ENCODE measurements at regions not wholly inside any gene's neighbourhood (a gene's known extent, or its start where the extent isn't known, plus 50 kb on each side); places are given as distances from the start of the nearest gene placed in this dataset.

DNA sequence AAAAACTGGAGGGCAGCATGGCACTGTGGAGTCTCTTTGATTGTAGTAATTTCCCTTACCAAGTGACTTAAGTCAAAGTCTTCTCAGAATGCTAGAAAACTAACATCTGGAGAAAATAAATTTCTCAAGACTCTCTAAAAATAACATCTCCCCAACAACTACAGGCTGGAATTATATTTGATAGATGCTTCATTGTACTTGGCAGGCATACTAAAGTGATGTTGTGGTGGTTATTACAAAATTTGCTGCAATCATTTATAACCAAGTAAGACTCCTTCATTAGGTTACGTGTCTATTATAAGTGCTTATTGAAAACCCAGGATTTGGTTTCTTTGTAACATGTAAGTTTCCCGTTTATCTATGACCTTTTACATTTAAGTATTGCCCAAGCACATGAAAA lies 132.9 kb upstream of the NRIP1 start:
- no peak overlapping the region for H3K14ac ChIP-seq (replicated peaks; ENCODE audit: low read depth, low read length)
- no peak overlapping the region for H3K27ac ChIP-seq (ENCODE audit: insufficient read depth, low read length)
- H4K8ac ChIP-seq (ENCODE audit: low read depth in 2 of 2, low read length in 2 of 2), result no peak overlapping the region
- DNase-seq (no peak), ATAC-seq (ENCODE audit: low read depth) (no peak)
- BruUV-seq (replicated peaks), result no TSS peak
- no peak overlapping the region for H3K4ac ChIP-seq (ENCODE audit: low read depth, low read length)
- no peak overlapping the region for H3K4me2 ChIP-seq (ENCODE audit: low read depth, low read length)
- no peak overlapping the region for H3K56ac ChIP-seq (ENCODE audit: extremely low read depth, insufficient read depth, low read length)
- POLR2A ChIA-PET (ENCODE audit: unreplicated experiment), result no interaction called here
- no peak overlapping the region for H2BK15ac ChIP-seq (ENCODE audit: low read depth, low read length)
- no peaks in the 10 kb centered on the region for H3K79me1 ChIP-seq (ENCODE audit: low read depth in 1 of 2, low read length in 2 of 2)
- H3K9me3 ChIP-seq (ENCODE audit: control insufficient read depth, insufficient read depth, low read length), result no peaks in the 10 kb centered on the region
- H3K36me3 ChIP-seq (ENCODE audit: control insufficient read depth, insufficient read depth, low read length), result no peaks in the 10 kb centered on the region
- H3K9ac ChIP-seq (ENCODE audit: low read depth, low read length), result no peak overlapping the region
- no peak overlapping the region for H4K91ac ChIP-seq (ENCODE audit: insufficient read depth, low read depth, low read length)
- no peak overlapping the region for H3K23ac ChIP-seq (ENCODE audit: low read depth, low read length)
- H3K9me1 ChIP-seq (ENCODE audit: insufficient read depth, low read length), result no peaks in the 10 kb centered on the region
- no peak overlapping the region for H3K4me3 ChIP-seq (ENCODE audit: insufficient read depth, low read depth, low read length)
- H4K20me1 ChIP-seq (ENCODE audit: insufficient read depth, low read length), result no peaks in the 10 kb centered on the region
- H2AK9ac ChIP-seq (replicated peaks; ENCODE audit: low read depth, low read length, poor library complexity), result no peak overlapping the region
- TF ChIP-seq, protein P1, sequence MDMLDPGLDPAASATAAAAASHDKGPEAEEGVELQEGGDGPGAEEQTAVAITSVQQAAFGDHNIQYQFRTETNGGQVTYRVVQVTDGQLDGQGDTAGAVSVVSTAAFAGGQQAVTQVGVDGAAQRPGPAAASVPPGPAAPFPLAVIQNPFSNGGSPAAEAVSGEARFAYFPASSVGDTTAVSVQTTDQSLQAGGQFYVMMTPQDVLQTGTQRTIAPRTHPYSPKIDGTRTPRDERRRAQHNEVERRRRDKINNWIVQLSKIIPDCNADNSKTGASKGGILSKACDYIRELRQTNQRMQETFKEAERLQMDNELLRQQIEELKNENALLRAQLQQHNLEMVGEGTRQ (IDR thresholded peaks at IDR 0.05; ENCODE audit: low read depth, low read length), result no peak
- TF ChIP-seq MAFK (IDR thresholded peaks at IDR 0.05; ENCODE audit: low read depth, low read length), result no peak
- TF ChIP-seq RAD21 (IDR thresholded peaks at IDR 0.05; ENCODE audit: low read length), result no peak
- no peak for TF ChIP-seq CHD1 (IDR thresholded peaks at IDR 0.05; ENCODE audit: low read depth, low read length)
- TF ChIP-seq NFE2L2 (IDR thresholded peaks at IDR 0.05; ENCODE audit: low read depth, low read length), result no peak
- TF ChIP-seq CTCF (conservative IDR thresholded peaks at IDR 0.05; ENCODE audit: low read depth, low read length), result no peak
- TF ChIP-seq RFX5 (IDR thresholded peaks at IDR 0.05; ENCODE audit: low read depth, low read length), result no peak
- intact Hi-C loops (cut with micrococcal nuclease), result no loop called here
- no peak overlapping the region for H2AK5ac ChIP-seq (ENCODE audit: low read depth, low read length)
- no CpG with 5 or more reads among the region's 2 CpGs for WGBS, 2 experiments (ENCODE audit: extremely low coverage in 2 of 2, insufficient read length in 1 of 2)
- H3K27me3 ChIP-seq (ENCODE audit: control insufficient read depth, insufficient read depth, low read length), result peaks cover 3% of the 10 kb centered on the region; the same call in 1 of the 2 replicates
- H2BK20ac ChIP-seq (ENCODE audit: low read depth, low read length), result no peak overlapping the region
- H3K4me1 ChIP-seq (ENCODE audit: control insufficient read depth, insufficient read depth, low read length), result no peaks in the 10 kb centered on the region
- no peak overlapping the region for H2BK120ac ChIP-seq (ENCODE audit: low read depth, low read length)
- H2BK5ac ChIP-seq (ENCODE audit: low read depth, low read length, poor library complexity, severe bottlenecking), result no peak overlapping the region
- no peak overlapping the region for H3K18ac ChIP-seq (ENCODE audit: low read depth, low read length)
- CTCF ChIA-PET, result no interaction called here
- in situ Hi-C loops (cut with MboI; ENCODE audit: low sequenced_read_pairs), result no loop called here
- no peak overlapping the region for H2AFZ ChIP-seq (replicated peaks; ENCODE audit: low read length, poor library complexity)
- dilution Hi-C loops (cut with HindIII; ENCODE audit: low sequenced_read_pairs, unreplicated experiment), result no loop called here
- no peak overlapping the region for H4K5ac ChIP-seq (ENCODE audit: low read depth, low read length)

Measured in IMR-90 (cell line).